Calu3 (cell line): ENCODE measurements at regions not wholly inside any gene's neighbourhood (a gene's known extent, or its start where the extent isn't known, plus 50 kb on each side); places are given as distances from the start of the nearest gene placed in this dataset.

Source experiments
- BruUV-seq: library from RNA; stranded (reverse); fragments of 400-500 nt; replicated peaks from 2 replicates; lab custom pipeline; 2021; lab: Mats Ljungman, UMichigan
- CTCF ChIA-PET: fragments of 300-600 bp; sonication (Branson Sonifier 250); formaldehyde crosslinking; loops from one replicate; lab custom pipeline; 2022; ENCODE audit warnings: antibody characterized with exemption; lab: Charles Lee
- DNase-seq: peaks from one replicate; pipeline ENCODE4 v3.0.0; 2022
- H3K27ac Mint-ChIP-seq: one replicate; pipeline ENCODE4 v1.8.0; 2022; ENCODE audit warnings: mixed read lengths; ENCODE audit not compliant: unreplicated experiment
- H3K27me3 Mint-ChIP-seq: one replicate; pipeline ENCODE4 v1.8.0; 2022; ENCODE audit warnings: mixed read lengths; ENCODE audit not compliant: unreplicated experiment
- H3K36me3 Mint-ChIP-seq: one replicate; pipeline ENCODE4 v1.8.0; 2022; ENCODE audit warnings: mild to moderate bottlenecking, moderate library complexity, mixed read lengths; ENCODE audit not compliant: insufficient read depth, unreplicated experiment
- H3K4me1 Mint-ChIP-seq: one replicate; pipeline ENCODE4 v1.8.0; 2022; ENCODE audit warnings: mild to moderate bottlenecking, low read depth, mixed read lengths; ENCODE audit not compliant: unreplicated experiment
- H3K4me3 Mint-ChIP-seq: one replicate; pipeline ENCODE4 v1.8.0; 2022; ENCODE audit warnings: mild to moderate bottlenecking, low read depth, moderate library complexity, mixed read lengths; ENCODE audit not compliant: unreplicated experiment
- H3K9me3 Mint-ChIP-seq: one replicate; pipeline ENCODE4 v1.8.0; 2022; ENCODE audit warnings: low read depth, mixed read lengths; ENCODE audit not compliant: unreplicated experiment
- intact Hi-C: fragments of 100-400 bp; cut with micrococcal nuclease; formaldehyde crosslinking; loops from one replicate; pipeline ENCODE4 v1.10.0; 2022; ENCODE audit not compliant: unreplicated experiment
- TF ChIP-seq, protein P1 (sequence below): fragments of 200-600 bp; IDR thresholded peaks from one replicate; pipeline ENCODE4 v1.8.0; 2022; ENCODE audit warnings: antibody characterized with exemption; ENCODE audit not compliant: unreplicated experiment

- H3K9me3 Mint-ChIP-seq = no peaks in the 10 kb centered on the region
- DNase-seq = no peak
- H3K27ac Mint-ChIP-seq = no peak overlapping the region
- H3K4me3 Mint-ChIP-seq = no peak overlapping the region
- no peaks in the 10 kb centered on the region for H3K4me1 Mint-ChIP-seq
- TF ChIP-seq, protein P1, sequence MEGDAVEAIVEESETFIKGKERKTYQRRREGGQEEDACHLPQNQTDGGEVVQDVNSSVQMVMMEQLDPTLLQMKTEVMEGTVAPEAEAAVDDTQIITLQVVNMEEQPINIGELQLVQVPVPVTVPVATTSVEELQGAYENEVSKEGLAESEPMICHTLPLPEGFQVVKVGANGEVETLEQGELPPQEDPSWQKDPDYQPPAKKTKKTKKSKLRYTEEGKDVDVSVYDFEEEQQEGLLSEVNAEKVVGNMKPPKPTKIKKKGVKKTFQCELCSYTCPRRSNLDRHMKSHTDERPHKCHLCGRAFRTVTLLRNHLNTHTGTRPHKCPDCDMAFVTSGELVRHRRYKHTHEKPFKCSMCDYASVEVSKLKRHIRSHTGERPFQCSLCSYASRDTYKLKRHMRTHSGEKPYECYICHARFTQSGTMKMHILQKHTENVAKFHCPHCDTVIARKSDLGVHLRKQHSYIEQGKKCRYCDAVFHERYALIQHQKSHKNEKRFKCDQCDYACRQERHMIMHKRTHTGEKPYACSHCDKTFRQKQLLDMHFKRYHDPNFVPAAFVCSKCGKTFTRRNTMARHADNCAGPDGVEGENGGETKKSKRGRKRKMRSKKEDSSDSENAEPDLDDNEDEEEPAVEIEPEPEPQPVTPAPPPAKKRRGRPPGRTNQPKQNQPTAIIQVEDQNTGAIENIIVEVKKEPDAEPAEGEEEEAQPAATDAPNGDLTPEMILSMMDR = no peak
- H3K27me3 Mint-ChIP-seq = no peaks in the 10 kb centered on the region
- no peaks in the 10 kb centered on the region for H3K36me3 Mint-ChIP-seq
- no TSS peak for BruUV-seq
- CTCF ChIA-PET = no interaction called here
- intact Hi-C loops = no loop called here
These were observed 452.1 kb upstream of the RASGRP1 start for GRCh38 chr15:39016706-39017105.

DNA sequence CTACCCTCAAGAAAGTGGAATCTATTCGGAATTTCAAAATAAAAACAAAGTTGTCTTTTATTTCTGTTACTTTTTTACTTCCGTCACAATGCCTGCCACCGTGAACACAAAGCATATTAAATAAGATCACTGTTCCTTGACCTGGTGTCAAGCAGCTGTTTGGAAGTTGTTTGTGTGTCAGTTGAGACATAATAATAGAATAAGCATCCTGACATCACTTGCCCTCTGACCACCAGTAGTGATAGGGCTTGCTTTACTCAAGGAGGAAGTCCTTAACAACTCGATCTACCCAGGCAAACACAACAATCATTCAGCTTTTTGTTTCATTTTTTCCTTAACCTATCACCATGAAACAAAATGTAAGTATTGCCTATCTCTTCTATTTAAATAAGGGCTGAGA, 454.4 kb upstream of the RASGRP1 start:
- no peaks in the 10 kb centered on the region for H3K9me3 Mint-ChIP-seq
- H3K4me1 Mint-ChIP-seq = no peaks in the 10 kb centered on the region
- BruUV-seq = no TSS peak
- no peak overlapping the region for H3K27ac Mint-ChIP-seq
- no peaks in the 10 kb centered on the region for H3K36me3 Mint-ChIP-seq
- DNase-seq = no peak
- H3K27me3 Mint-ChIP-seq = no peaks in the 10 kb centered on the region
- H3K4me3 Mint-ChIP-seq = no peak overlapping the region
- CTCF ChIA-PET = no interaction called here
- intact Hi-C loops = no loop called here
- TF ChIP-seq, protein P1 = no peak

DNA sequence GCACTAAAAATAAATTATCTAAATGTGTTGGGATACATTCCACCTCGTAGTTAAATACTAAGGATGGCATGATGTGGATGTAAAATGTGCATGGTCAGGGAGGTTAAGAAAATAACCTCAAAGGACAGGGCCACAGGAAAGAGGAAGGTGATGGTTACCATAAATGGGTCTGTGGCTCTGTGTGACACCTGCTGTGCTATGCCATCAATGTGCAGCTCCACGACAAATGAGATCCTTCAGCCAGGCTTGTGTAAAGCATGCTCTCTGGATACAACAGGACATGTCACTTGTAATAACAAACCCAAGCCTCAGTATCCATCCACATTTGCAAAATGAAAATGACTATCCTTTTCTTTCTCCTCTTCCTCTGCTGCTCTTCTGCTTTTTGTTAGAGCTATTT, 456.7 kb upstream of the RASGRP1 start:
- TF ChIP-seq, protein P1 = no peak
- Mint-ChIP-seq H3K36me3 (no peaks in the 10 kb centered on the region), H3K9me3 (no peaks in the 10 kb centered on the region), H3K4me1 (no peaks in the 10 kb centered on the region), H3K27me3 (no peaks in the 10 kb centered on the region), H3K4me3 (no peak overlapping the region), H3K27ac (no peak overlapping the region)
- DNase-seq = no peak
- BruUV-seq = no TSS peak
- intact Hi-C loops = no loop called here
- CTCF ChIA-PET = no interaction called here

DNA sequence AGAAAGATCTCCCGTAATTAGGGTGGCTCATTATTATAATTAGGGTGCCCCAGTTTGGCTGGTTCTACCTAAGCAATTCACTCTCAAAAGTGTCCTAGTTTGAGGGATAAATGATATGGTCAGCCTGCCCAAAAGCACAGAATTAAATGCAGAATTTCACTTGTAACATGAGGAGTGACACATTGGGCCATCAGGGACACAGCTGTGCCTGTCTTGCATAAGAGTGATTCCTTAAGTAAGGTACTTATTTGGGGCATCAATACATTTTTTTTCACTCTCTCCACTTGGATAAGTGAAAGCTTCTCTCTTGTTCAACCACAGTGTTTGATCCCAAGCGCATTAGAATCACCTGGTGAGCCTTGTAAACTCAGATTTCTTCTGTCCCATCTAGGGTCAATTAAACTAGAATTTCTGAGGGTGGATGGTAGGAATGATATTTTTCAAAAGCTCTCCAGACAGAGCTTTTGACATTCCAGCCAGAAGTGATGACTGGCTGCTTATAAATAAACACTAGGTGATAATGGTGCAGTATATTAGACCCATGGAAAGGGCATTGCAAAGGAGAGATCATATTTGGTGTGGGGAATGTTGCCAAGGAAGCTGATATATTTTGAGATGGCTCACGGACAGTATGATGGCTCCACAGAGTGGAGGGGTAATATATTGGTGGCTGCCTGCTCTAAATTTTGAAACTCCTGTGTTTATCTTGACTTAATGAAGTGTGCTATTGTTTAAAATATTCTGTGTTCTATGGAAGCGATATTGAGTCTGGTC, 458.1 kb upstream of the RASGRP1 start:
- no peak overlapping the region for H3K27ac Mint-ChIP-seq
- no TSS peak for BruUV-seq
- H3K4me1 Mint-ChIP-seq = no peaks in the 10 kb centered on the region
- no peaks in the 10 kb centered on the region for H3K27me3 Mint-ChIP-seq
- DNase-seq = no peak
- CTCF ChIA-PET = no interaction called here
- TF ChIP-seq, protein P1 = no peak
- no peak overlapping the region for H3K4me3 Mint-ChIP-seq
- H3K9me3 Mint-ChIP-seq = no peaks in the 10 kb centered on the region
- intact Hi-C loops = no loop called here
- H3K36me3 Mint-ChIP-seq = no peaks in the 10 kb centered on the region
